CD4-positive, alpha-beta T cell treated with Interleukin-6 at 100 ng/mL for 8 hours (primary cell): ENCODE measurements at regions not wholly inside any gene's neighbourhood (a gene's known extent, or its start where the extent isn't known, plus 50 kb on each side); places are given as distances from the start of the nearest gene placed in this dataset.
"Not testable (repeated sequence)": the region's sequence is repeated elsewhere in the genome, so short reads cannot be mapped to it uniquely, and the experiment has no call there.

Experiments
- DNase-seq: peaks from one replicate; pipeline ENCODE4 v3.0.0-alpha.2; 2020; ENCODE audit warnings: mixed read lengths, low spot score

DNA sequence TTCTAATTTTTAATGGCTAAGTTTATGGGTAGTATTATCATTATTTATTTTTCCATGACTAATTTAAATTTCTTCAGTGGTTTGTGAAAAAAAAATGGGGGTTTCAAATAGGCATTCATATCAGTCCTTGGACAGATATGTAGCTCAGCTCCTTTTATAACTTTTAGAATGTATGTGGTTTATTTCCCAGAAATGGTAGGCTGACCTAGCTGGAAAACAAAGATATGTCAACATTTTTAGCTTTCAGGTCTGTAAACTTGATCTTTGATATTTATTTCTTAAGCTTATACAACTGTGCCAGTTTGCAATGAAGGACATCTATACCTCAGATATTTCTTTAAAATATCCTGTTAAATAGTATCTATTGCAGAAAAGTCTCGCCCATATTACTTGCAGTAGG lies 1815.5 kb downstream of the SLITRK5 start:
- DNase-seq: no peak

DNA sequence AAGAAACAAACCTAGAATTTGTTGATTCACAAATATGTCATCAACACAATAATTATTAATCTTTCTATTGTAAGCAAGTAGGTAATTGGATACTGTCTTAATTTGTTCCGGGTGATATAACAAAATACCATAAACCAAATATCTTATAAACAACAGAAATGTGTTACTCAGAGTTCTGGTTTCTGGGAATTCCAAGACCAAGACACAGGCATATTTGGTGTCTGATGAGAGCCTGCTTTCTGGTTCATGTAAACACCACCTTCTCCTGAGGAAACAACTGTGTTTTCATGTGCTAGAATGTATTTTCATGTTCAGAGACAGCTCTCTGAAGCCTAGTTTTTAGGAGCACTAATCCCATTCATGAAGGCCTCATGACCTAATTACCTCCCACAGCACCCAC lies 1819.5 kb downstream of the SLITRK5 start:
- DNase-seq: no peak

DNA sequence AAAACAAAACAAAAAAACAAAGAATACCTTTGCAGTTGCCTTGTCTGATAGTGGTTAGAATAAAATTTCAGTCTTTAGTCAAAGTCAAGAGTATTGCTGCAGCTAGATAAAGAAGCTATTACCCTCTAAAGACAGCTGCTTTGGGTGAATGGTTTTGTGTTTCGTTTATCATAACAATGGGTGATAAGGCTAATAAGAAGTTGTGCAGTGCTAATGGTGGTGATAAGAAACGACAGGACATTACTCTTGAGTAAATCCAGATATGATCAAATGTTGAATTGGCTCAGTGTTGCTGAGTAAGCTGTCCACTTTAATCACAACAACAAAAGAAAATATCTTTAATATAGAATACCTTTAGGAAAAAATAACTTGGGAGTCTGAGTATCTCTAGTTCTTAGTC lies 1825.3 kb downstream of the SLITRK5 start:
- no peak for DNase-seq

DNA sequence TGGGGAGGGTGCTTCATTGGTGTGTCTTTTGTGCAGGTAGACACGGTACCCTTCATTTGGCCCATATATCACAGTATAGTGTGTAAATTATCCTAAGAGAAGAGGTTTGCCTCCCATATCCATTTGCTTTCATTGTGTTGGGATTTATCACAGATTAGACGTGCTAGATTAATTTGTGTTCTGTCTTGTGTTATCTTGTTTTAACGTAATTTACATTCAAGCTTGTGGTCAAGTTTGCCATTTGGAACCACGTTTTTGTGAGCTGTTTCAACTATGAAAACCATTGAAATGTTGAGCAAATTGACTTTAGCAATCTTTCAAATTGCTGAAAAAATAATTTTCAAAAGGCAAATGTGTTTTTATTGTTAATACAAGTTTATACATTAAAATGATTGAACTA lies 1826.5 kb downstream of the SLITRK5 start:
- DNase-seq: no peak

DNA sequence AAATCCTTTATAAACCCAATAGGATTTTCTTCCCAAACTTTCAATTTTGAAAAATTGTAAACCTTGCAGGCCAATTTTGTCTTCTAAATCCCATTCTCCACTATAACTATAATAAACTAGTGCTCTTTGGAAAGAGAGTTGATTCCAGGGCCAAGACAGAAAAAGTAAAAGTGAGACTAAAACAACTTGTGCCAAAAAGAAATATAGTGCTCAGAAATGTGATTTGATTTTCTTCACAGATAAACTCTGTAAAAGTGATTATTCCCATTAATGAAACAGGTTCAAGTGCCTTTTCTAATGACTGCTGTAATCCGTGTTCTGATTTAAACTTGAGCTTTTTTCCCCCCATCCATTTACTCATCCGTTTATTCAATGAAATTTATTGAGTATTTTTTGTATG lies 1831.1 kb downstream of the SLITRK5 start:
- DNase-seq: no peak

DNA sequence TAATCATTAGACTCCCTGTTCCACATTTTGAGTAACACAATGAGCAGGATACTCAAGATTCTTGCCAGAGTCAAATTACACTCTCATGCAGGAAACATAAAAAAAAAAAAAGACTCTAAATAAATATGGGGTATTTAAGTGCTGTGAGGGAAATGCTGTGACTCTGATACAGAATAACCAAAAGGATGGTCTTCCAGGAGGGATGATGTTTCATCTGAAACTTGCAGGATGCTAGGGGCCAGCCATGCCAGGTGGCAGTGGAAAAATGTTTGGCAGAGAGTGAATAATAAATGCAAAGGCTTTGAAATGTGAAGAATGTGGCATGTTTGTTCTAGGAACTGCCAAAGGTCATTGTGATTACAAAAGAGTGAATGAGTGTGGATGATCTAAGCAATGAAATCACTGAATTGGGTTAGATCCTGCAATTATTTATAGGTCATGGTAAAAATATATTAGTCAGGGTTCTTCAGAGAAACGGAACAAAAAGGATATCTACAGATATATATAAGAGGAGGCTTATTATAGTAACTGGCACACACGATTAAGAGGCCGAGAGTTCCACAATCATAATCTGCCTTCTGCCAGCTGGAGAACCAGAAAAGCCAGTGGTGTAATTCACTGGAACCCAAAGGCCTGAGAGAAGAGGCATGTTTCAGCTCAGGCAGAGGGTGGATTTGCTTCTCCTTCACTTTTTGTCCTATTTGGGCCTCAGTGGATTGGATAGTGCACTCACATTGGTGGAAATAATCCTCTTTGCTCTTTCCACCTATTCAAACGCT lies 1832.8 kb upstream of the MIR17HG start:
- no peak for DNase-seq

DNA sequence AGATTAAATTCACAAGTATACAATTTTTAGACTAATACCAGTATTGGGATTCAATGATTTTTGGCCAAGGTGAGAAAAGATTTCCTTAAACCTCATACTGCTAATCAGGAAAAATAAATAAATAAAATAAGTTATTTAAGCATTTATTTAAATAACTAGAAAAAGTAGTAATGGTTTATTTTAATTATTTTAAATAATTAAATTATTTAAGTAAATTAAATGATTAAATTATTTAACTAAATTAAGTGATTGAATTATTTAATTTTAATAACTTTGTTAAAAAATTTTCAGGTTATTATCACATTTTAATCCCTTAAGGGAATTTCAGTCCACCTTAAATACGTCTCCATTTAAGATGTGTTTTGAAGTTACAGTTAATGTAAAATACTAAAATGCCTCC lies 1831.5 kb upstream of the MIR17HG start:
- DNase-seq: no peak

DNA sequence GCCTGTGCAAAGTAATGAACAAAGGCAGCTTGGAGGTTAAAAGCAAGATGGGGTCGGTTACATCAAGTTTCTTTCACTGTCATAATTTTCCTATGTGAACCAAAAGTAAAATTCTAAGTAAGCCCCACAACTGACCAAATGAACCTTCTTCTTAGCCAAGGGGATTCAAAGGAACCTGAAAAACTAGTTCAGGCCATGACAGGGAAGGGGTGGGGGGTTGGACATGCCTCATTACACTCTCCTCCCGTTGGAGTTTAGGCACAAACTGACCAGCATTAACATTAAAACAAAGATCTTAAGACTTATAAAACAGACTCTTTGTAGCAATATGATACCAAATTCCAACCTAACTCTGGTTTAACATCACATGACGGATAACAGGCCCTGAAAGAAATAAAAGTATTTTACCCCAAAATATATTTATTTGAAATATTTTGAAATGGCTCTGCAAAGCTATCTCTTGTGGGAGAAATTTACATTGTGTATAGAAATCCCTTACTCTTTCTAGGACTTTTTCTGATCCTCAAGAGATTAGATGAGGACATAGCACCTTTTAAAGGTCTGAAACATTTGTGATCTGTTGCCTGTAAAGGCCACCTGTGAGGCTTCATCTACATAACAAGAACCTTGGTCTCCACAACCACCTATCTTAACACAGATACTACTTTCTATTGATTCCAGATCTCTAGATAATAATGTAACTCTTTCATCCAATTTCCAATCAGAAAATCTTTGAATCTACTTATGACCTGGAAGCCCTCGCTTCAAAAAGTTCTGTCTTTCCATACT lies 1829.0 kb upstream of the MIR17HG start:
- DNase-seq: no peak

DNA sequence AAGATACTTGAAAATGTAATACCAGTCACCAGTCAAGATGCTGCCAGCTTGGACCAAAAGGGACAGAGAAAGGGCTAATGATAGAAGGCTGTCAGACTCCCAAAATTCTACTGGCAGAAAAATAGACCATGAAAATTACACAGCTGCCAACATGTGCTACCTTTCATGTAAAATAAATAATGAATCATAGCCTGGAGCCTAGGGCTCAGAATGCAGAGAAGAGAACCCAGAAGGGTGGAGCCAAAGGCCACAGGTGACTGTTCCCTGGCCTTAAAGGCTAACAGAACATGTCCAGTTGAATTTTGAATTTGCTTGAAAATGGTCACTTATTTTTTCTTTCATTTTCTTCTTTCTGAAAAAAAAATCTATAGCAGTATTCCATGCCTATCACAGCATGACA lies 1827.0 kb upstream of the MIR17HG start:
- no peak for DNase-seq

DNA sequence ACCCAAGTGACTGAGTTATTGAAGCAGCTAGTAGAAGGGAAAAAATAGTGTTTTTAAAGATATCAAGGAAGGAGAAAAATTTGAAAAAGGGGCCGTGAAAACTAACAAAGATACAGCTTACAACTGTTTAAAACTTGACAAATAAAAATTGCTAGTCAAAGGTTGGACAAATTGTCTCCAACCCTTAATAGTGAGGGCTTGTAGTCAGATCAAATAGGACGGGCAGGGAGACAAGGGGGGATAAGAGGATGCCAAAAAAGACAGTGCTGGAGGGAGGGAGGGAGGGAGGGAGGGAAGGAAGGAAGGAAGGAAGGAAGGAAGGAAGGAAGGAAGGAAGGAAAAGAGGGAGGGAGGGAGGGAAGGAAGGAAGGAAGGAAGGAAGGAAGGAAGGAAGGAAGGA lies 1825.8 kb upstream of the MIR17HG start:
- DNase-seq: not testable (repeated sequence)

DNA sequence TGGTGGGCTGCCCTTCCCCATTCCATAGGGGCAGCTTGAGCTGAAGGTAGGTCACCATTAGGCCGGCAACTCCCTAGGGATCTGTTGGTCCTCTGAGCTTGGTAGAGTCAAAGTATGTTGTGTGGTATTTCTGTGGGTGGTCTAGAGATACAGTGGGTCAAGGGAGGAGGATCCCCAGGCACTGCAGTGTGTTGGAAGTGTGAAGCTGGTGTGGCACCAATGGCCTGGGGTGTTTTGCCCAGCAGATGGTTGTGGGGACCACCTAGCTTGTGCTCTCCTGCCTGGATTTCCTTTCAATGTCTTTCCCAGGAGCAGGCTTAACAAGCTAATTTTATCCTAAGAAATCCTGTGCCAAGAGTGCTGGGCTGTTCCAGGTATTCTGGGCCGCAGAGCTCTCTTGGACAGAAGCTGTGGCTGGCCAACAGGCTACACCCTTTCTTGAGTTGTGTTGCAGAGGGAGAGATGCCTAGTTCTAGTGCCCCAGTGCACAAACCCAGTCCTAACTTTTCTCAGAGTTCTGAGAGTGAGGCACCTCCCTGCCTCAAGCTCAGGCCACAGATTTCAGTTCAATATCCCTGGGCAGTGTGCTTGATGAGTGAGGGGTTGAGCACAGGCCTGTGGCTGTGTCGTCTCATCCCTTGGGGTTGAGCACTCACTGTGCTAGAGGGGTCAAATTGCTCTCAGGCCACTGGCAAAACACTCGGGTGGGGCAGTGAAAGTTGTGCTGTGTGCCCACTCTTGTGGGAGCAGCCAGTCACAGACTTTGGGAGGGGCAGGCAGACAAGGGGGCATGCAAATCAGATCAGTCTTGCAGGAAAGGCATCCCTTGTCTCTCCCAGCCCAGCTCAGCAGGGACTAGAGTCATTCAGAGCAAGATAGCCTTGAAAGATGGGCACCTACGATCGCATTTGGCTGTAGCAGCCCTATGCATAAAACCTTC lies 1806.1 kb upstream of the MIR17HG start:
- DNase-seq: no peak

DNA sequence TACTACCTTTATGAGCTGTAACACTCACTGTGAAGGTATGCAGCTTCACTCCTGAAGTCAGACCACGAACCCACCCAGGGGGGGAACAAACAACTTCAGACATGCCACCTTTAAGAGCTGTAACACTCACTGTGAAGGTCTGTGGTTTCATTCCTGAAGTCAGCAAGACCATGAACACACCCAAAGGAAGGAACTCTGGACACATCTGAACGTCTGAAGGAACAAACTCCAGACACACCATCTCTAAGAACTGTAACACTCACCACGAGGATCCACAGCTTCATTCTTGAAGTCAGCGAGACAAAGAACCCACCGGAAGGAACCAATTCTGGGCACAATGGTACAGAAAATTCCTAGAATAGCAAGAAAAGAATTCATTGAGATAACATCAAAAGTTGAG lies 1796.5 kb upstream of the MIR17HG start:
- no peak for DNase-seq

DNA sequence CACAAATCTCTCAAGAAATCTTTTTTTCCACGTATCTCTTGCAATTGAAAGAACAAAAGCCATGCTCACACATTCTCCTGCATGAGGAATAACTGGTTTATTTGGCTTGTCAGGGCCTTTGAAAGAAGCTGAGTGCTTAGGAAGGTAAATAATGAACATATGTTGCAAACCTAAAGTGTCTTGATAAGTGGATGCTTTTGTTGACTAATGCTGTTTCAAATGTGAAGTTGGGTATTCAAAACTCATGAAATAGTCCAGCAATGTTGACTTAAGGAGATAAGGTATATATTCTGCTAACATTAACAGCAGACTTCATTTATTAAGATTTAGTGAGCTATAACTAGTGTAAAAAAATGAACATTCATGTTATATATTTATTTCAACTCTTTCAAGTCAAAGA lies 1792.7 kb upstream of the MIR17HG start:
- DNase-seq: no peak

DNA sequence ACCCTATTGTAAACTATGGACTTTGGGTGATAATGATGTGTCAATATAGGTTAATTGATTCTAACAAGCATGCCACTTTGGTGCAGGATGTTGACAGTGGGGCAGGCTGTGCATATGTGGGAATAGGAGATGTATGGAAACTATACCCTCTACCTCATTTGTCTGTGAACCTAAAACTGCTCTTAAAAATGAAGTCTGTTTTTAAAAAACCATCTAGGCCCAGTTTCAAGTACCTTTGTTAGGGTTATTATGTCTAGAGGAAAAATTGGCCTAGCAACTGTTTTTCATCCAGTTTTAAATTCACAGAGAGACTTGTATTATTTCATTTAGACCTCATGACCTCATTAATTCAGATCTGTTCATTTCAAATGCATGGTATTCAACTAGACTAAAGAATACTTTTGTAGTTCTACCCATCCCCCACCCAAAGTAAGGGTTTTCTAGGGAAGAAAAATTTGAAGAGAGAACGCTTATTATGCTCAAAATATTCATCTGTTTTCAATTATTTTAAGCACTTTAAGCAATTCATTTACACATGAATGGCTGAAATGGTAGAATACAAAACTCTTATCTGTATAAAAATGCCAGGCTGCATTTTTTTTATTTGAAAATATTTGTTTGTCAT lies 1781.9 kb upstream of the MIR17HG start:
- no peak for DNase-seq

DNA sequence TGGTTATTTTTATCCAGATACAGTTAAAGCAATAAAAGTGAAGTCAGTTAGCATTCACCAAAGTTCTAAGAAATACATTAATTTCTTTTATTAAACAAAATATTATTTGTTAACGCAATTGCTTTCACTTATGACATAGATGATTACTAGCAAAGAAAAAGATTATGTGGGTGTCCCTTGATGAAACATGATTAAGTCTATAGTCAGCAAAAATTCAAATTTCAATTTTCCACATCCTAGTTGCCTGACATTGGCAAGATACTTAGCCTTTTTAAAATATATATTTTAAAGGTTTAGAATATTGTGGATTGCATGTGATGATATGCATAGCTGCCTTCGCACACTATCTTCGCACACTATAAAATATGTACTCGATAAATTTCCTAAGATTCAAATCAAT lies 1780.5 kb upstream of the MIR17HG start:
- DNase-seq: no peak

DNA sequence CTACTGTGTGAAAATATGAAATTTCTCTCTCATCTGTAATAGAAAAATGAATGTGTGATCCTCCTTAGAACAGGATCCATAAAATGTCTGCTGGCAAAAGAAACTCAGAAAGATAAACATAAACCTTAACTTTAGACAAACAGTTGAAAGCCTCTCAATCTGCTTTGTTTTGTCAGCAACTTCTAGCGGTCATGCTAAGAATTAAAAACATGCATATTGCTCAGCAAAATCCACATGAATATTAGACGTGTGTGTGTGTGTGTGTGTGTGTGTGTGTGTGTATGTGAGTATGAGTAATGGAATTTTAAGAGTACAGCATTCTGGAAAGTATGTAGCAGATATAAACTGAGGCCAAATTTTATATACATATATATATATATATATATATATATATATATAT lies 1779.2 kb upstream of the MIR17HG start:
- DNase-seq: no peak

DNA sequence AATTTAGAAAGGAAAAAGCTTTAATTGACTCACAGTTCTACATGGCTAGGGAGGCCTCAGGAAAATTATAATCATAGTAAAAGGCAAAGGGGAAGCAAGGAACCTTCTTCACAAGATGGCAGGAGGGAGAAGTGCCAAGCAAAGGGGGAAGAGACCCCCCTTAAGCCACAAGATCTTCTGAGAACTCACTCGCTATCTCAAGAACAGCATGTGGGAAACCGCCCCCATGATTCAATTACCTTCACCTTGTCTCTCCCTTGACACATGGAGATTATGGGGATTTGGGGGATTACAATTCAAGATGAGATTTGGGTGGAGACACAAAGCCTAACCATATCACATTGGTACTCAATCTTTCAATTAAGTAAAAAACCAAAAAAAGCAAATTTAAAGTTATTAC lies 1778.7 kb upstream of the MIR17HG start:
- no peak for DNase-seq

DNA sequence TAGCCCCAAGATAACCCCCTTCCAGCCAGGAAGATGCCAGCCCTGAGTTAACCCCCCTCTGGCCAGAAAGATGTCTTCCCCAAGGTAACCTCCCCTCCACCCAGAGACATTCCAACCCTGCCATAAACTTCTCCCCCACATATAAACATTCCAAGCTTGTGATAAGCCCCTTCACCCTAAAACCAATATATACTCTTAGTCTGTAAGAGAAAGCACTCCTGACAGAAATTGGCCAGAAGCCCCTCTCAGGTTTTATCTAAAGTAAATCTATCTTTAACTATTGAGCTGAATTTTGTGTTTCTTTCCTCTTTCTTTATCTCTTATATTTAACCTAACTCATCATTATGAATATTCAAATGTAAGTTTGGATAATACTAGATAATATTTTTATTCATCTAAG lies 1775.8 kb upstream of the MIR17HG start:
- no peak for DNase-seq

DNA sequence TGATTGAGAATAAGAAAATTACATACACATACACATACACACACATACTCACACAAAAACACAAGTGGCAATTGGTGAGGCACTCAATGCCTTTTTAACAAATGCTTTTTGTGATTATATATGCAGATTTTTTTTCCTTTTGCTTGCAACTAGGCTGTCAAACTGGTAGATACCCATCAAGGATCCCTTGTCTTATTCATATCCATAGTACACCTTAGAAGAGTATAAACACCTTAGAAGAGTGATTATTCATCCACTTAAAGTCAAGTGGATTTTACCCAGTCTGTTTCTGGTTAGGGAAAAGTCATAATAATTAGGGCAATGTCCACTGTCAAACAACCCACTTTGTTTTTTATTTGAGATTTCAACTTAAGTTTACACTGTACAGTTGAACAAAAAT lies 1773.4 kb upstream of the MIR17HG start:
- no peak for DNase-seq

DNA sequence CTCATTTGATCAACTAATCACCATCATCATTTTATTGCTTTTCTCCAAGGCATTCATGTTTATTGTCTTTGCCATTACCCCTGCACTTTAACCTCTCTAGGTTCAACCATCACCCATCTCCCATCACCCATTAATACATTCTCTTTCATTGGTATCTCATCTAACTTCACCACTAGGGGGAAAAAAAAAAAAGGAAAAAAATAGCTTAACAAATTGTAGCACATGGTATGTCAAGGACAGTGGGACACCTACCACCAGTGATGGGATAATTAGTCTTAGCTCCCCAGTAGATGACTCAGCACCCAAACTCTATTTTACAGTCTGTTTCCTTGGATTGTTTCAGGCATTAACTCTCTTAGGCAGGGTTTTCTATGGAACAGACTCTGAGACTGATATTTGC lies 1770.2 kb upstream of the MIR17HG start:
- no peak for DNase-seq

DNA sequence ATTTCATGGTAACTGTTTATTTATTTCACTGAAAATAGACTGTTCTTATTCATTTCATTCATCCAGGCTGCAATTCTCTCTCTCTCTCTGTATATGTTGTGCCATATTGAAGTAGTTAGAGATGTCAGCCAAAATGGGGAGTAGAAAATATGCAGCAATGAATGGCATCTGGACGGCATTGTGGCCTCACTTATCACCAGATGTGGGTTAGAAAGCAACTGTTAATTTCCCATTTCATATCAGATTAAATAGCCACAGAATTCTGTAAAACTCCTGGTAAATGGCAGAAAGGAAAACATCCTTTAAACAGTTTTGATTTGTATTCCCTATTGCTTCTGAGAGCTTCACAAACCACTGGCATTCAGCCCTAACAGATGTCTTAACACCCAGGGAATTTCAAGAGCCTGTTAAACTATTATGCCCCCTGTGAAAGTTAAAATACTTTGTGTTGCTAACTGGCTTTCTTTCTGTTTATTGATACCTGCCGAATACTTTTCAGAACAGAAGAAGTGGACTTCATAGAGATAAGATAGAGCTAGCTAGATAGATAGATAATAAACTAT lies 1763.3 kb upstream of the MIR17HG start:
- no peak for DNase-seq

DNA sequence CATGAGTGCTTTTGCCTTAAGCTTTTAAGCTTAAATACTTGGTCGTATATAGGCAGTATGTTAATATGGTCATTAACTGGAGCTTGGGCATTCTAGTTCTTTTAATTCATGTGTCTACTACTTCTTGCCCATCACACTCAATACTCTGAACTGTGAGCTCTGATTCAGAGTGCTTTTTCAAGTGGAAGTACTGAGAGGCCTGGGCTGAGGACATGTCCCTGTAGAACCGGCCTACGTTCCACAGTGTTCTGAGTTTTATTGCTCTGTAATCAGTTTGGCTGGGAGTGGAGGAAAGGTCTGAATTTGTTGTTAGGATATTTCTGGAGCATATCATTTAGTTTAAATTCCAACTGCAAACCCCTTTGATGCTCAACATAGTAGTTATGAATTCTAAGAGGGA lies 1744.8 kb upstream of the MIR17HG start:
- no peak for DNase-seq
